Central memory CD8-positive, alpha-beta T cell (primary cell): ENCODE measurements at regions not wholly inside any gene's neighbourhood (a gene's known extent, or its start where the extent isn't known, plus 50 kb on each side); places are given as distances from the start of the nearest gene placed in this dataset.

ENCODE experiments used
- ATAC-seq: fragments of 150-1000 bp; cut with Tn5 transposase; replicated peaks from 2 replicates; pipeline ENCODE4 v1.10.0; 2022; ENCODE audit warnings: mild to moderate bottlenecking, moderate FRiP score, moderate number of reproducible peaks; ENCODE audit not compliant: poor library complexity, severe bottlenecking; ENCODE audit errors: extremely low read depth
- DNase-seq, 2 donors: peaks; one replicate each; pipeline ENCODE4 v3.0.0; 2021; ENCODE audit warnings: low spot score in 2 of 2
- H3K27ac Mint-ChIP-seq: one replicate; pipeline ENCODE4 v1.8.0; 2022; ENCODE audit warnings: low read depth, mild to moderate bottlenecking, moderate library complexity, mixed read lengths
- H3K27me3 Mint-ChIP-seq: one replicate; pipeline ENCODE4 v1.8.0; 2022; ENCODE audit warnings: mixed read lengths
- H3K36me3 Mint-ChIP-seq: one replicate; pipeline ENCODE4 v1.8.0; 2022; ENCODE audit warnings: mild to moderate bottlenecking, moderate library complexity, mixed read lengths; ENCODE audit not compliant: insufficient read depth
- H3K4me1 Mint-ChIP-seq: one replicate; pipeline ENCODE4 v1.8.0; 2022; ENCODE audit warnings: mixed read lengths
- H3K4me3 Mint-ChIP-seq: one replicate; pipeline ENCODE4 v1.8.0; 2022; ENCODE audit warnings: mild to moderate bottlenecking, moderate library complexity, mixed read lengths
- H3K9me3 Mint-ChIP-seq: one replicate; pipeline ENCODE4 v1.8.0; 2022; ENCODE audit warnings: mixed read lengths

DNA sequence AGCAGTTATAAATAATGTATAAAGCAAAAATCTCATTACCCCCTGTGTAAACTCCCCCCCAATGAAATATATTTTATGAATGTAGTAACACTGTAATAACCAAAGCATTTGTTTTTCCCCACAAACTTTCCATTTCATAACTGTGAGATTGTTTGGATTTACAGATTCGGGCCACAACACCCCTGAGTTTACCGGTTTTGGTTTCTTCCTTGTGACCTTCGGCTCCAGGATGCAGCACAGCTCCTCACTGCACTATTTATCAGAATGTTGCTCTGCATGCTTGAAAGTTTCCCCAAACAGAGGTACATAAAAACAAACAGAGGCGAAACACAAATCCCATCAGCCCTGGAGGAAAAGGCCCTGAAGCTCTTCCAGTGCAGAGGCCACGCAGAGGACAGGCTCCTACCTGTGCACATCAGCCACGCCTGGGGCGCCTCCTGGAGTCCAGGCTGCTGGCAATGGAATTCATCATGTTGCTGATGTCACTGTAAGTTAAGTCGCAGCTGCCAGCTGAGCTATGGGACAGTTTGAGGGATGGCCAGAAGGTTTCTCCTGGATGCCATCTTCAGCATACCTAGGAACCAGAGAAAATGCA is 122.0 kb downstream of the LMO4 start:
- Mint-ChIP-seq H3K36me3 (no peaks in the 10 kb centered on the region), H3K27ac (no peak overlapping the region), H3K9me3 (no peaks in the 10 kb centered on the region), H3K27me3 (peaks cover 7% of the 10 kb centered on the region), H3K4me3 (no peak overlapping the region), H3K4me1 (no peaks in the 10 kb centered on the region)
- ATAC-seq (no peak), DNase-seq (no peak)

DNA sequence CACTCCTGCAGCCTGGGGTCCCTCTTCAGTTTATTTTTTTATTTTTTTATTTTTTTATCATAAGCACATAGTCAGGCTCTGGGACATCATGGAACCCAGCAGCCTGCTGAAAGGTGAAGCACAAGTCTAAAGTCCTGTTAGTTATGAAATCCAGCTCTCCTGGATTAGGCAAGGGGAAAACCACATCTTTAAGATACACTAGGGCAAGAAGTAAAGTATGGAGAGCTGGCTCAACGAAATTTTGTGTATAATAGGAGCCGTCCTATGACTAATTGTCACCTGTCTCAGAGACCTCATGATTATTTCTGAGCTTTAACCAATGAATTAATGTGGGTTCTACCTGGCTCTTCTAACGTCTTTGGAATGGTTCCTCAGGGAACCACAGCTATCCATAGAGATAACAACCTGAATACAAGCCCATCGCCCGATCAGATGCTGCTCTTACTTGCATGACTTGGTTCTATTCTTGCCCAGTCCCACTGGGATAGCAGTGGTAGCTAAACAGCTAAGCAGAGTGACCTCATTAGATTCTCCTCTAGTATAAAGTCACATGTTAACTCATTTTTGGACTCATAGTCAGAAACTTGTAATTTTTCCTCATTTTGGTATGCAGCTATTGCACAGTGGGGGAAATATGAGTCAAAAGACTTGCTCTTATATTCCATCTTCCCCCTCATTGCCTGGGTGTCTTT is 122.7 kb downstream of the LMO4 start:
- no peak for DNase-seq
- H3K36me3 Mint-ChIP-seq = no peaks in the 10 kb centered on the region
- no peak overlapping the region for H3K4me3 Mint-ChIP-seq
- H3K4me1 Mint-ChIP-seq = no peaks in the 10 kb centered on the region
- ATAC-seq = no peak
- H3K27me3 Mint-ChIP-seq = peaks cover 10% of the 10 kb centered on the region
- no peaks in the 10 kb centered on the region for H3K9me3 Mint-ChIP-seq
- no peak overlapping the region for H3K27ac Mint-ChIP-seq

DNA sequence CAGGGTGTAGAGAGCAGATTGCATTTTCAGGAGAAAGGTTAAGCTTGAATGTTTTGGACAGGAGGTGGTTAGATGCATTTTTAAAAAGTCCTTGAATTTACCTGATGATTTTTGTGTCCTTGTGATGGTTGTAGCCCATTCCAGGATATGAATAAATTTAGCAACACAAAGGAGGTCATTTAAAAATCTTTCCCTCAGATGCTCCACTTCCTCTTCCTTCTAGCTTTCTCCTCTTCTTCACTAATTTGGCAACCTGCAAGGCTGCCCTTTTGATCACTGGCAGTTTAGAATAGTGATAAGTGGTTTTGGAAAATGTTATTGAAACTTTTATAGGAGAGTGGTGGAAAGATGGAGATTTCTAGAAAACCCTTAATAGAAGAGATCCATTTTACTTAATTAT is 124.0 kb downstream of the LMO4 start:
- Mint-ChIP-seq H3K27ac (no peak overlapping the region), H3K27me3 (peaks cover 17% of the 10 kb centered on the region), H3K4me3 (no peak overlapping the region), H3K4me1 (no peaks in the 10 kb centered on the region), H3K9me3 (no peaks in the 10 kb centered on the region), H3K36me3 (no peaks in the 10 kb centered on the region)
- ATAC-seq (no peak), DNase-seq (no peak)

GRCh38 chr1:87457408-87457807 is 128.7 kb downstream of the LMO4 start:
- Mint-ChIP-seq H3K9me3 (peaks cover 6% of the 10 kb centered on the region), H3K27ac (no peak overlapping the region), H3K4me1 (no peaks in the 10 kb centered on the region), H3K4me3 (no peak overlapping the region), H3K36me3 (no peaks in the 10 kb centered on the region), H3K27me3 (peaks cover 44% of the 10 kb centered on the region)
- ATAC-seq (no peak), DNase-seq (no peak)

DNA sequence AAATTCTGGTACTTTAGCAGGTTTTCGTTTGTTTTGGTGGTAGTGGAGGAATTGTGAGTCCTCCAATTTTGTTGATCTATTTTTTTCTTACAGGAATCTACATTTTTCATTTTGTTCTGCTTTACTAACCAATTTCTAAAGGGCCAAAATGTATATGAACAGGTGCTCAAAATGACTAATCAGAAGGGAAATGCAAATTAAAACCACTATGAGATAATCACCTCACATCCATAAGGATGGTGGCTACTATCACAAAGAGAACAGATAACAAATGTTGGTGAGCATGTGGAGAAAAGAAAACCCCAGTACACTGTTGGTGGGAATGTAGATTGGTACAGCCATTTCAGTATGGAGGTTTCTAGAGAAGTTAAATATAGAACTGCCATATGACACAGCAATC is 134.2 kb downstream of the LMO4 start:
- Mint-ChIP-seq H3K9me3 (peaks cover 6% of the 10 kb centered on the region), H3K36me3 (no peaks in the 10 kb centered on the region), H3K27me3 (peaks cover 54% of the 10 kb centered on the region), H3K4me3 (no peak overlapping the region), H3K4me1 (no peaks in the 10 kb centered on the region), H3K27ac (no peak overlapping the region)
- no peak for DNase-seq
- ATAC-seq = no peak

DNA sequence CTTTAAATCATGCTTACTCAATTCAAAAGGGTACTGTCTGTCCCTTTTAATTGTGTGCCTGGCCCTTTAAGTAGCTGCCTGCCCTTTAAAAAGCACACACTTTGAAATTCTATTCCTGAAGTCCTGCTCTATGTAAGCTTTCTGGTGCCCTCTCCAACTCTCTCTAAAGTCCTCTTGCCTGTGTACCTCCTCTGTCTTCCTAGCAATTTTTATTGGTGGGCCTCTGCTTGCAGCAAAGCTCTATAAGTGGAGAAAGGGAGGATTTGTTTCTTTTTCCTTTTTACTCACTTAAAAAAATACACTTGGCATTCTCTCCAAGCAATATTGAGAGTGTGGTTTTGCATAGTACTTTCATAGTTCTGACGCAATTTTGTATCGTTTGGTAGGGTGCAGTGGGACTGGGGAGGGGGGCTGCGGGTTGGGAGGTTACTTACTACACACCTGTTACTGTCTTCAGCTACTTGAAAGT is 135.4 kb downstream of the LMO4 start:
- peaks cover 6% of the 10 kb centered on the region for H3K9me3 Mint-ChIP-seq

GRCh38 chr1:87466621-87467020 is 137.9 kb downstream of the LMO4 start:
- Mint-ChIP-seq H3K9me3 (no peaks in the 10 kb centered on the region), H3K36me3 (no peaks in the 10 kb centered on the region), H3K27ac (no peak overlapping the region), H3K27me3 (peaks cover 29% of the 10 kb centered on the region), H3K4me3 (no peak overlapping the region), H3K4me1 (no peaks in the 10 kb centered on the region)
- no peak for ATAC-seq
- no peak for DNase-seq

More for the DNA sequence above, 135.4 kb downstream of the LMO4 start:
- H3K27ac Mint-ChIP-seq = no peak overlapping the region
- ATAC-seq = no peak
- no peaks in the 10 kb centered on the region for H3K4me1 Mint-ChIP-seq
- H3K36me3 Mint-ChIP-seq = no peaks in the 10 kb centered on the region
- H3K27me3 Mint-ChIP-seq = peaks cover 47% of the 10 kb centered on the region
- no peak for DNase-seq
- no peak overlapping the region for H3K4me3 Mint-ChIP-seq

DNA sequence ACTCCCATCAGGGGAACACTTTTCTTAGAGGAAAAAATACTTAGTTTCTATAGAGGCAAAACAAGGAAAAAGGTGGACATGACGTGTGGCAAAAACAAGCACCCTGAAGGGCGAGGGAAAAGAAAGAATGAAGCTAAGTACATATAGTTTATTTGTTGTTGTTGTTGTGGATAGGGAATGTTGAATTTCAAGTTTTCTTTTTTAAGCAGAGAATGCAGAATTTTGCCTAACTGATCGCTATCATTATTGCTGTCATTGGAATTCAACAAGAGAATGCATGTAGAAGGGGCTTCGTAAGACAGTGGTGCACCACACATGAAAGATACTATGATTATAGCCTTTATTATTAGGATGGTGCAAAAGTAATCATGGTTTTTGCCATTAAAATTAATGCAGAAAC is 144.0 kb downstream of the LMO4 start:
- Mint-ChIP-seq H3K4me1 (no peaks in the 10 kb centered on the region), H3K36me3 (no peaks in the 10 kb centered on the region), H3K9me3 (no peaks in the 10 kb centered on the region), H3K27ac (no peak overlapping the region), H3K4me3 (no peak overlapping the region), H3K27me3 (no peaks in the 10 kb centered on the region)
- no peak for DNase-seq
- ATAC-seq = no peak

DNA sequence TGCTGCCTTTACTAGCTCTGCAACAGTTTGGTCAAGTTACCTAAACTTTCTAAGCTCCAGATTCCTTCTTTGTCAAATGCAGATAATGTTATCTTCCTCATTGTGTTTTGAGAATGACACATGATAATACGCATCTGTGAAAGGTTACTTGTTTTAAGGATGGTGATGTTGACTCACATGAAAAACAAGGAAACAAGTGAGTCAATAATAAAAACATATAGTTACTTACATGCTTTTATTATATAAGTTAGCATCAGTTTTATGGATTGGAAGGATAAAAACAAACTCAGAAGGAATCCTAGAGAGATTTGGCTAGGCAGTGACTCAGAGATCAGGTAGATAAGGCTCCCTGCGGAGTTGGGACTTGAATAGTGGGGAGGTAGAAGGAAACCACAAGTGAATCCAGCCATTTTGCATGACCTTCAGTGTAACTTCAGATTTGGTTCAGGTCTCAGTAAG is 144.6 kb downstream of the LMO4 start:
- Mint-ChIP-seq H3K36me3 (no peaks in the 10 kb centered on the region), H3K27ac (no peak overlapping the region), H3K4me1 (no peaks in the 10 kb centered on the region), H3K27me3 (no peaks in the 10 kb centered on the region), H3K9me3 (no peaks in the 10 kb centered on the region), H3K4me3 (no peak overlapping the region)
- no peak for DNase-seq
- no peak for ATAC-seq

GRCh38 chr1:87474098-87474497 is 145.4 kb downstream of the LMO4 start:
- no peak overlapping the region for H3K4me3 Mint-ChIP-seq
- ATAC-seq (no peak), DNase-seq (no peak)
- H3K27ac Mint-ChIP-seq = no peak overlapping the region
- no peaks in the 10 kb centered on the region for H3K9me3 Mint-ChIP-seq
- no peaks in the 10 kb centered on the region for H3K36me3 Mint-ChIP-seq
- no peaks in the 10 kb centered on the region for H3K27me3 Mint-ChIP-seq
- H3K4me1 Mint-ChIP-seq = no peaks in the 10 kb centered on the region

- Mint-ChIP-seq H3K27me3 (no peaks in the 10 kb centered on the region), H3K36me3 (no peaks in the 10 kb centered on the region), H3K4me3 (no peak overlapping the region), H3K27ac (no peak overlapping the region), H3K9me3 (no peaks in the 10 kb centered on the region), H3K4me1 (no peaks in the 10 kb centered on the region)
- no peak for DNase-seq
- no peak for ATAC-seq
Measured at GRCh38 chr1:87478231-87478630, 149.6 kb downstream of the LMO4 start.

- Mint-ChIP-seq H3K36me3 (no peaks in the 10 kb centered on the region), H3K27ac (no peak overlapping the region), H3K9me3 (no peaks in the 10 kb centered on the region), H3K4me1 (no peaks in the 10 kb centered on the region), H3K4me3 (no peak overlapping the region), H3K27me3 (no peaks in the 10 kb centered on the region)
- ATAC-seq (no peak), DNase-seq (no peak)
Measured at GRCh38 chr1:87495147-87495546, 166.5 kb downstream of the LMO4 start.

GRCh38 chr1:87495870-87496269 is 167.2 kb downstream of the LMO4 start:
- Mint-ChIP-seq H3K9me3 (no peaks in the 10 kb centered on the region), H3K4me1 (no peaks in the 10 kb centered on the region), H3K36me3 (no peaks in the 10 kb centered on the region), H3K27ac (no peak overlapping the region), H3K4me3 (no peak overlapping the region), H3K27me3 (no peaks in the 10 kb centered on the region)
- DNase-seq = no peak
- no peak for ATAC-seq
